BE2C (cell line): ENCODE measurements at regions not wholly inside any gene's neighbourhood (a gene's known extent, or its start where the extent isn't known, plus 50 kb on each side); places are given as distances from the start of the nearest gene placed in this dataset.

Source experiments
- DNase-seq: peaks from one replicate; pipeline ENCODE4 v3.0.0-alpha.2; 2020
- H3K27me3 ChIP-seq: fragments of 250-450 bp; sonication (Bioruptor Pico); 2 replicates; pipeline ENCODE4 v1.5.1; 2020; ENCODE audit warnings: mild to moderate bottlenecking
- H3K36me3 ChIP-seq: fragments of 250-450 bp; sonication (Bioruptor Pico); 2 replicates; pipeline ENCODE4 v1.5.1; 2020; ENCODE audit warnings: mild to moderate bottlenecking
- H3K4me1 ChIP-seq: fragments of 250-450 bp; sonication (Bioruptor Pico); 2 replicates; pipeline ENCODE4 v1.5.1; 2020
- H3K4me3 ChIP-seq: 2 replicates; pipeline ENCODE4 v1.5.1; 2011; ENCODE audit warnings: low read depth, low read length
- H3K9me3 ChIP-seq: fragments of 250-450 bp; sonication (Bioruptor Pico); 2 replicates; pipeline ENCODE4 v1.5.1; 2020
- TF ChIP-seq, protein P1 (sequence below): IDR thresholded peaks from 2 replicates; pipeline ENCODE4 v1.5.1; 2012; ENCODE audit warnings: mild to moderate bottlenecking, low read depth, low read length

- Histone ChIP-seq H3K4me1 (peaks cover 14% of the 10 kb centered on the region), H3K27me3 (no peaks in the 10 kb centered on the region), H3K4me3 (no peak overlapping the region), H3K36me3 (no peaks in the 10 kb centered on the region), H3K9me3 (no peaks in the 10 kb centered on the region)
- TF ChIP-seq, protein P1, sequence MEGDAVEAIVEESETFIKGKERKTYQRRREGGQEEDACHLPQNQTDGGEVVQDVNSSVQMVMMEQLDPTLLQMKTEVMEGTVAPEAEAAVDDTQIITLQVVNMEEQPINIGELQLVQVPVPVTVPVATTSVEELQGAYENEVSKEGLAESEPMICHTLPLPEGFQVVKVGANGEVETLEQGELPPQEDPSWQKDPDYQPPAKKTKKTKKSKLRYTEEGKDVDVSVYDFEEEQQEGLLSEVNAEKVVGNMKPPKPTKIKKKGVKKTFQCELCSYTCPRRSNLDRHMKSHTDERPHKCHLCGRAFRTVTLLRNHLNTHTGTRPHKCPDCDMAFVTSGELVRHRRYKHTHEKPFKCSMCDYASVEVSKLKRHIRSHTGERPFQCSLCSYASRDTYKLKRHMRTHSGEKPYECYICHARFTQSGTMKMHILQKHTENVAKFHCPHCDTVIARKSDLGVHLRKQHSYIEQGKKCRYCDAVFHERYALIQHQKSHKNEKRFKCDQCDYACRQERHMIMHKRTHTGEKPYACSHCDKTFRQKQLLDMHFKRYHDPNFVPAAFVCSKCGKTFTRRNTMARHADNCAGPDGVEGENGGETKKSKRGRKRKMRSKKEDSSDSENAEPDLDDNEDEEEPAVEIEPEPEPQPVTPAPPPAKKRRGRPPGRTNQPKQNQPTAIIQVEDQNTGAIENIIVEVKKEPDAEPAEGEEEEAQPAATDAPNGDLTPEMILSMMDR, result no peak
- DNase-seq, result no peak
Observed at GRCh38 chr5:159447116-159447515, 116.8 kb upstream of the IL12B start.

DNA sequence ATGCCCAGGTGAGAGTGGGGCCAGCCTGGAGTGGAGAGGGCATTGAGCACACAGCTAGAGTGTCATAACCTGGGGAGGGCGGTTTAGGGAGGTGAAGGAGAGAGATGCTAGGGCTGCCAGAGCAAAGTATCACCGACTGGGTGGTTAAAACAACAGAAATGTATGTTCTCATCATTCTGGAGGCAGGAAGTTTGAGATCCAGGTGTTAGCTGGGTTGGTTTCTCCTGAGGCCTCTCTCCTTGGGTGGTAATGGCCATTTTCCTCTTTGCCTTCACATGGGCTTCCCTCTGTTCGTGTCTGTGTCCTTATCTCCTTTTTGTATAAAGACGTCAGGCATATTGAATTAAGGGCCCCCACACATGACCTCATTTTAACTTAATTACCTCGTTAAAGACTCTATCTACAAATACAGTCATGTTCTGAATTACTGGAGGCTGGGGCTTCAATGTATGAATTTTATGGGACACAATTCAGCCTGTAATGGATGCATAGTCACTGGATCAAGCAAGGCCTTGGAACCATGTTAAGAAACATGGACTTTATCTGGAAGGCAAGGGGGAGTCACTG is 118.6 kb upstream of the IL12B start:
- Histone ChIP-seq H3K4me3 (no peak overlapping the region), H3K36me3 (no peaks in the 10 kb centered on the region), H3K4me1 (peaks cover 14% of the 10 kb centered on the region), H3K27me3 (no peaks in the 10 kb centered on the region), H3K9me3 (no peaks in the 10 kb centered on the region)
- TF ChIP-seq, protein P1, result no peak
- DNase-seq, result peak; percentile 45

GRCh38 chr5:159449925-159450324 is 119.6 kb upstream of the IL12B start:
- no peak for DNase-seq
- Histone ChIP-seq H3K36me3 (no peaks in the 10 kb centered on the region), H3K27me3 (no peaks in the 10 kb centered on the region), H3K4me3 (no peak overlapping the region), H3K9me3 (no peaks in the 10 kb centered on the region), H3K4me1 (peaks cover 12% of the 10 kb centered on the region)
- TF ChIP-seq, protein P1, result no peak

- Histone ChIP-seq H3K4me1 (peaks cover 12% of the 10 kb centered on the region), H3K9me3 (no peaks in the 10 kb centered on the region), H3K4me3 (no peak overlapping the region), H3K36me3 (no peaks in the 10 kb centered on the region), H3K27me3 (no peaks in the 10 kb centered on the region)
- TF ChIP-seq, protein P1, result no peak
- no peak for DNase-seq
Observed at GRCh38 chr5:159450417-159450816, 120.1 kb upstream of the IL12B start.

DNA sequence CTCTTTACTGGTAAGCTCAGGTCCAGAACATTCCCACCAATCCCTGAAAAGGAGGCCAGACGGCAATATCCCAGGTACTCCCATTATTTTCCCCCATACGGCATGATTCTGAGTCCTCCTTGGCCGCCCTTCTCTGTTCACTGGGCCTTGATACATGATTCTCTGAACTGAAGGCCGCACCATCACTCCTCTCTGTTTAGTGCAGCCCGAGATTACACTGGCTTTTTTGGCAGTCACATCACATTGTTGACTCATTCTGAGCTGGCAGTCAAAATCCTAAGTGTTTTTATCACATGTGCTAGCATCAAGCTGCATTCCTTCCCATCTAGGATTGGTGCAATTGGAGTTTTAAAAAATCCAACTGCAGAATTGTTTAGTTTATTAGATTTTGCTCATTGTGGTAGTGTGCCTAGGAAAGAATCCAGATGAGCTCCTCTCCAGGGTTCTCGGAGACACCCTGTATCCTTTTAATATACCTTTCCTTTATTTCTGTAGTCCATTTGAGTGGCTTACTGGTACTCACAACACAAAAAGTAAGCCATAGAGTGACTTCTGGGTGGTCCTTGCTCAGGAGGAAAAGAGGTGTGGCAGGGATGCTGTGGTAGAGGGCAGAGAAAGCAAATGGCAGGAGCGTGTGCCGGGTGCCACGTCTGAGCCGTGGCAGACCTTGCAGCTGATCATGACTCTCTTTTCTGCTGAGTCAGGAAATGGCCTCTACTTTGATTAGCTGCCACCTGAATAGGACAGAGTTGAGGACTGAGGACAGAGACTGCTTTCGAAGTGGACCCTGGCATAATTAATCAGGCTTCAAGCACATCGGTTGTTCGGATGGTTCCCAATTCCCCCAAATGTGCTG is 121.1 kb upstream of the IL12B start:
- no peak overlapping the region for H3K4me3 ChIP-seq
- H3K36me3 ChIP-seq, result no peaks in the 10 kb centered on the region
- peaks cover 12% of the 10 kb centered on the region for H3K4me1 ChIP-seq
- TF ChIP-seq, protein P1, result no peak
- H3K9me3 ChIP-seq, result no peaks in the 10 kb centered on the region
- peak; percentile 21 for DNase-seq
- no peaks in the 10 kb centered on the region for H3K27me3 ChIP-seq
